ENCODE measurements at regions not wholly inside any gene's neighbourhood (a gene's known extent, or its start where the extent isn't known, plus 50 kb on each side); places are given as distances from the start of the nearest gene placed in this dataset.

DNA sequence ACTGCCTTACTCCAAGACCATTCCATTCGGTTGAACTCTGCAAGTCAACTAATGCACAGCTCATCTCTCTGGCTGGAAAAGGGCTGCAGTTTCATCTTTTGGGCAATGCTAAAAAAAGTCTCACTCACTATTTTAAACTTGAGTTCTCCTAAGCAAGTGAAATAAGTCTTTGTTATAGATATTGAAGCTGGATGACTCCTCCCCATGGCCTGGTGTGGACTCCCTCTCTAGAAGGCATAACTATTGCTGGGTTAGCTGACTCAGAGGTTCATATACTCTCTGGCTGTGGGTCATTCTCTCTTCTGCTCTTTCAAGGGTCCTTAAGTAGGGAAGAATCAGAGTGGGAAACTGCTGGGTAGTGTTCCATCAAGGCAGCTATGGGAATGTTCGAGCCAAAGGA lies 88.0 kb downstream of the XCL2 start:
- DNase-seq (ENCODE audit: low read depth) = no peak

DNA sequence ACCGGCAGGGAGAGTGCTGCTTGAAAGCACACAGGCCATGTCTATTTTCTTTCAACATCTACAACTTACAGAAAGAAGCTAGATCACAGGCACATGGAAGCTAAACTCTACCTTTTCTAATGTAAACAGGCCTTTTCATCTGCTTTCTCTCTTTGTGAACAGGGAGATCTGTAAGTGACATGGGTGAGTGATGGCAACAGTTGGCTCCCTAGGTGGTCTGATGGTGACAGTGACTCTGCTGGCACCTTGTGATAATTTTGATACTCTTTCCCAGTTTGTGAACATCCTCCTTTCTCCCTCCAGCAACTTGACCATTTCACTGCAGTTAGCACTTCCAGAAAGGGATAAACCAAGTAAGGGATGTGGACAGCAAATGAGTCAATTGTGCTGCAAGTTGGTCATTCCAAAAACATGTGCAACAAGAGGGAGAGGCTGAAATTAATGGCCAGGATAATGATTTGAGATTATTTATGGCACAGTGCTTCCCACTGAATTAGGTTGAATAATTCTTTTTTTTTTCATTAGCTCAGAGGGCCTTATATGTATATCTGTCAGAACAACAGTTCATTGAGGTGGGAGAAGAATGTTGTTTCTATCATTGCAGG lies 89.5 kb downstream of the XCL2 start:
- no peak for DNase-seq (ENCODE audit: low read depth)

DNA sequence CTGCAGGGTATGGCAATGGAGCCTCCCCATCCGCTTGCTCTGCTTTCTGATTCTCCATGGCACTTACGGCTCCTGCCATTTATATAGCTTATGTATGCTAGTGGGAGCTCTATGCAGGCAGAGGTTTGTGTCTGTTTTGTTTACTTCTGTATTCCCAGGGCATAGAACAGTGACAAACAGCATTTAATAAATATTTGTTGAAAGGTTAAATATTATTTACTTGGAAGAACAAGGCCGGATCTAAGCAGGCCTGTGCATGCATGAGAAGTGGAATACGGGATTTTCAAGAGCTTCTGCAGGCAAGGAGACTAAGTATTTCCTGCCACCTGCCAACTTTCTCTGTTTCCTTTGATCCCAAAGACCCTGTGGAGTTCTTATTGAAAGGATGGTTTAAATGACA lies 90.7 kb downstream of the XCL2 start:
- DNase-seq (ENCODE audit: low read depth) = no peak

DNA sequence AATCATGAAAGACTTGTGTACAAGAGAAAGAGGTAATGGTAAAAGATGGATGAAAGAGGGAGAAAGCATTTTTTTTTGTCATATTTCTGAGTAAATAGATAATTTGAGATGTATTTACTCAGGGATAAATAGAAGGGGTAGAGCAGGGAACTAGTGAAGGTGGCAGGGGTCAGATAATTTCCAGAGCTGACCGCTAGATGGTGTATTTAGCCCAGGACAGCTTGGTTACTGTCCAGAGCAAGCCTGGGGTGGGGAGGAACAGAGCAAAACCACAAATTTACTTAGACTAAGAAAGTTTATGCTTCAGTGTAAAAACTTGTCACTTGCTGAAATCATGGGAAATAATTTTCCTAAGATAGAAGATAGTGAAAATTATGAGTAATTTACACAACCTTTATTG lies 91.5 kb downstream of the XCL2 start:
- DNase-seq (ENCODE audit: low read depth) = no peak

DNA sequence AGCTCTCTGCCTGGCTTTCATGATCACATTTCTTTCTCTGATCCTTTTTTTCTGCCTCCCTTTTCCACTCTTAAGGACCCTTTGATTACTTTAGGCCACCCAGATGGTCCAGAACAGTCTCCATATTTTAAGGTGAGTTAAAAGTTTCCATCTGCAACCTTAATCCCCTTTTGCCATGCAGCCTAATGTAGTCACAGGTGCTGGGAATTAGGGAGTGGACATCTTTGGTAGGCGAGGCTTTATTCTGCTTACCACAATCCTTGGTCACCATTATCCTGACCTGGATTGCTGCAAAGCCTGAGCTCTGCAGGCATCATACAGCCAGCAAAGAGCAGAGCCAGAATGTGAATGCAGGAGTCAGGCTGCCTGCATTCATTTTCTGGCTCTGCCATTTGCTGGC lies 95.9 kb downstream of the XCL2 start:
- no peak for DNase-seq (ENCODE audit: low read depth)

DNA sequence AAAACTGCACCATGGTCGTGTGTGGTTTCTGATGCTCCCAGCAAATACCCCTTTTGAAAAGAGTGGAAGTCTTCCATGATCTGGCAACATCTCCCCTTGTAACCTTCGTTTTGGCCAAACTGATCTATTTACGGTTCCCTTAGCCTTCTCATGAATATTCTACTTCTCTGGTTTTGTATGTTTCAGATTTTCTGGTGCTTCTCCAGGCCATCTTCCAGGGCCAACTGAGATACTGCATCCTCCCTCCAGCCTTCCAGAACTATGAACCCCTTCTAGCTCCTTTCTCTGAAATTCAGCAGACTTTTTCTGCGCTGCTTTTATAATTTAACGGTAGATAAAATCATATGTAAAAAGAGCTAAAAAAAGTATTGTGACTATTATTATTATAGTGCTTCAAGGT lies 97.7 kb downstream of the XCL2 start:
- DNase-seq (ENCODE audit: low read depth) = no peak

DNA sequence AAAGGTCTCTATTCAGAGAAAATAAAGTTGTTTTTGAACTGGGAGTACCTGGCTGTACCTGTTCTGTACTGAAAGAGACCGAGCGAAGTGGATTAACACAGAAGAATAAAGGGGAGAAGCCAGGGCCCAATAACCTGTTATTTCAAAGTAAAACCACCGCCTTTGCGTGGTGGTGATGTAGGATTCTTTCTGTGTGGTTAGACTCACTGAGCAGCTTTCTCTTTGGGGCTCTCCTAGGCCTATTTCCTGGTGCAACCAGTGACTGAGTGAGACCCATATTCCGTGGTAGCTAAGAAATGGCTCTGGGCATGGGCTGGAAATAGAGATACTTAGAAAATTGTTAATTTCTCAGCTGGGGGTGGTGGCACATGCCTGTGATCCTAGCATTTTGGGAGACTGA lies 99.9 kb downstream of the XCL2 start:
- no peak for DNase-seq (ENCODE audit: low read depth)

DNA sequence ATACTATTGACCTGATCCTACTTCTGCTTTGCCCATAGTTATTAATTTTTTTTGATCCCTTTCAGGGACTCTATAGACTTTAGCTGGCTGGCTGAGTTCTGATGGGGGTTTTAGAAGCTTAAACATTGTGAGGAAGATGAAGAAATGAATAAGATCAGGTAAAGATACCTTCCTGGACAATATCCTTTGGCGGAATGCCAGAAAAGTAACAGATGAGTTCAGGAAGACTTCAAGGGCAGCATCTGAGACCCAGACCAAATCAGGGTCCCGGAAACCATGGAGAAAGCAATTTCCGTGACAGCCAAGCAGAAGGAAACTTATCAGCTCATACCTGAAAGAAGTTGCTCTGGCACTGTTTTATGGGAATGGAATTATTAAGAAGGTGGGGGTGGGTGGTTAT lies 100.4 kb downstream of the XCL2 start:
- DNase-seq (ENCODE audit: low read depth) = no peak

DNA sequence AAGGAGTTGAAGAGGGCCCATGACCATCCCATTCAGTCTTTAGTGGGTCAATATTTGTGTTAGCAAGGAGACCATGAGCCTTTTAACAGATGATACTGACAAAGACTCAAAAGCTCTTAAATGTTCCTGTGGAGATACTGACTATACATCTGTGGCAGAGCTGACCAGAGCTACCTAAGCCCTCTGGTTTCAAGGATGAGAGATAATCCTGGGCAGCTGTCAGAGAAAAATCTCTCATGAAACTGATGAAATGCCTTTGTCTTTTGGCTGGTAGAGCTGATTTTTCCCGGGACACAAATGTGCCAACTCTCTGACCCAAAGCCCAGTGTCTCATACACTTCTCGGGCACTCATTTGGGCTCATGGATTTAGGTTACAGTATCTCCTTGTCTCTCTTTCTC lies 100.9 kb downstream of the XCL2 start:
- no peak for DNase-seq (ENCODE audit: low read depth)

DNA sequence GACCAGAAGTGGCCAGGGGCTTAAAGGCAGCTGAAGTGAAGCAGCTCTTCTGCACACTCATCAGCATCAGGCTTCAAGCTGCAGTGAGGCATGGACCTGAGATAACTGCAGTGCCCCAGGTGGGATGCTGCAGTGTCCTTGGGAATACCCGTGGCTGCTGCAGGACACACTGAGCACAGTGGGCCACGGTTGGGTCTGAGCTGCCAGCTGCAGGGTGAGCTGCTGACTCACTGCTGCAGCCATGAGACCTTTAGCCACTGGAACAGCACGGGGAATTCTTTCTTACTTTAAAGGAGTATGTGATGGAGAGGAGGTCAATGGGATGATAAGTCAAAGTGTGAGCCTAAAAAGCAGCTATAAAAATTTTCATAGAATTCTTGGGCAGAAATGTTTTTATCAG lies 102.1 kb downstream of the XCL2 start:
- DNase-seq (ENCODE audit: low read depth) = no peak

DNA sequence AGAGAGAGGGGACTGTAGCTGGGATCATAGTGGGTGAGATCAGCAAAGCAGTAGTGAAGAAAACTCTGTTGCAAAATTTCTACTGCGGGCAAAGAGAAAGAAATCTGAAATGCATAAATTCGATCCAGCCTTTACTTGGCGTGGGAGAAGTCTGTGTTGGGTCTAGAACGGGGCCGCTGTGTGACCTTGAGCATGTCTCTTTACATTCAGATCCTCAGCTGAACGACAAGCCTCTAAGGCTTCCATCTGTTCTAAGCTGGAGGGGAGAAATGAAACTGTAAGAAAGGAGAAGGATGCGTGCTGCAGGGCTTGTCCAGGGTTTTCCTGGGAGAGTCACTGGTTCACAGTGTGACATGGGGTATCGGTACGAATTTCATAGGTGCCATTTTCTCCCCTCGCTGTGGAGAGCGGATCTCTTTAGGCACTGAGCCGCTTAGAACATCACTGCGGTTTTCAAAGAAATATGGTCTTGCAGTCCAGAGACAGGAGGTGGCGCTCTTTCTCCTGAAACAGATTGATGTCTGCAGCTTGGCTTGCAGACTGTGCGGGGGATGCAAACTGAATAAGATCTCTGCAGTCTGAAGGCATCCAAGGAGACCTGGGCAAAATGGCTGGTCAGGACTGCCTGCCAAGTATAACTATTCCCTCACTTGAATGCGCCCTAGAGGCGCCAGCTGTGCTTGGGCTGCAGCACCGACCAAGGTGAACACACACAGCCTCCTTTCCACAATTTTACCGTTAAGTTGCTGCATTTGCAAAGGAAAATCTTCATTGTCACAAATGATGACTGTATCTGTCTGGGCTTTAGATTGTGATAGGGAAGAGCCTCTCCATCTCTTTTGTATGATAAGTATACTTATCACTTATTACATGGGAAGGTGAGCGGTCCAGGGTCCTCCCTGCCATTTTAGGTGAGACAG lies 104.1 kb downstream of the XCL2 start:
- DNase-seq (ENCODE audit: low read depth) = peak; percentile 59

DNA sequence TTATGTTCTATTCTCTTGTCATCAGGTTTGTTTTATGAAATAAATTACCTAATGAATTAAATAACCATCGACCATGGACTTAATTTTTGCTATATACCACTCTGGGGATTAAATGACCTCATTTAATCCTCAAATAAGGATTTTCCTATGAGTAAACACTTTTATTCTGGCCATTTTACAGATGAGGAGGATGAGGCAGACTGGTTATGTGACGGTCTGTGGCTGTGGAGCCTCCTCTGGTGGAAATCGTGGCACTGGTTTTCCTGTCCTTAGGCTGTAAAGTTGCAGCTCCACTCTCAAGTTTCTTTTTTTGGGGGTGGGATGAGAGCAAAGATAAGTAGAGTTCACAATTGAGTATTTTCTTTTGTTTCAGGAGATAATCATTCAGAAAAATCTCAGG lies 105.2 kb downstream of the XCL2 start:
- no peak for DNase-seq (ENCODE audit: low read depth)

DNA sequence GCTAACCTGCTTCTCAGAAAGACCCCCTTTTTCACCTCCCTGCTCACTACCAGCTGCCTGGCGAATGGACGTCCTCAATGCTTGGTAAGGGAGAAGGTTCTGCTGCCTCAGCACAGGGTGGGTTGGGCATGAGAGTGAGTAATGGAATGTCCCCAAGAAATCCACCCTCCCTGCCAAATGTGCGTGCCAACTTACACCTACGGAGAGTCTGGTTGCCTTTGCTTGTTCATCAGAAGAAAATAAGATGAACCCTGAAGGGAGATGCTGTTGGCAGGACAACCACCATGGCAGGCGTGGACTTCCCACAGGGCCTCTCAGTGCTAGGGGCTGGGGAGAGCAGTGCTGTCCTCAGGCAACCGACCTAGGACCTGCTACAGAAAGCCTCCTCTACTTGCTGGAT lies 106.0 kb downstream of the XCL2 start:
- no peak for DNase-seq (ENCODE audit: low read depth)

DNA sequence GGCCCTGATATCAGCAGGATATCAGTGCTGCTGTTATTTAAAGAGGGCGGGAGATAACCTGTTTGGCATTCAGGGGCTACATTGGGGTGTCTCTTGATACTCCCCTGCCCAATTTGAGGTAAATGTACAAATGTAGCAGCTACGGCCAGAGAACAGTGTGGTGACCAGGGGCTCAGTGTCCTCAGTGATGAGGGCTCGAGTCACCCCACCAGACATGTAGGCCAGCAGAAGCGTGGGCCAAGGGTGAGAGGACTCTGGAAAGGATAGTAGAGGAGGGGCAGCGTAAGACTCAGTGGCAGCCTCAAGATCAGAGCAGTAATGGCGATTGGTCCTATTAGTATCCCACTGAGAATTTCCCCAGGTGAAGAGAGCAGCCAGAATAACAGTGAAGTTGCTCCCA lies 108.4 kb downstream of the XCL2 start:
- DNase-seq (ENCODE audit: low read depth) = no peak

DNA sequence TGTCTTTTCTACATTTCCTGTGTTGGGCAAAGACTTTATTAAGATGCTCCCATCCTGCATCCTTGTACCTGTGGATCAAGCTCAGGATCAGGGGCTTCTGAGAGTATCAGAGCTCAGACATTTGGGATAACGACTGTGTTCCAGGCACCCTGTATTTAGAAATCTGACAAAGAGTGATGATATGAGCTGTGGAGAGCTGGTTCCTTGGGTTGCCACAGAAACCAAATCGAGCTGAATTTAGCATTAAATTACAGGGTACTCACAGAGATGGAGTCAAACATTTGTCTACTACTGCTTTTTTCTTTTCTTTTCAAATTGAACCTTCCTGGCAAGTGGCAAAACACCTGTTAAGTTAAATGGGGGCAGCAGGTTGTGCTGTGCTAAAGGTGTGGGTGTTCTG lies 110.6 kb downstream of the XCL2 start:
- no peak for DNase-seq (ENCODE audit: low read depth)

DNA sequence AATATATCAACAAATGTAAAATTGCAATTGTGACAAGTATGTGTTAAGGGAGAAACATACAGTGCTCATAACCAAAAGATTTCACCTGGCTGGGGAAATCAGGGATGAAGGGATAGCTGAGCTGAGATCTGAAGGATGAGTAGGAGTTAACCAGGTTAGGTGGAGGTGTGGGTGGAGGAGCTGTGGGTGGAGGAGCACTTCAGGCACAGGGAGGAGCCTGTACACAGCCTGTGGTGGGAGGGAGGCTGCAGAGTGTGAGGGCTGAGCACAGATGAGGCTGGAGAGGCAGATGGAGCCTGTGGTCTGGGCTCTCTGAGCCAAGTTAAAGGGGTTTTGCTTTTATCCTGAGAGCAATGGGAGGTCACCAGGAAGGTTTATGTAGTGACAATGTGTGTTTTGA lies 111.9 kb downstream of the XCL2 start:
- no peak for DNase-seq (ENCODE audit: low read depth)

DNA sequence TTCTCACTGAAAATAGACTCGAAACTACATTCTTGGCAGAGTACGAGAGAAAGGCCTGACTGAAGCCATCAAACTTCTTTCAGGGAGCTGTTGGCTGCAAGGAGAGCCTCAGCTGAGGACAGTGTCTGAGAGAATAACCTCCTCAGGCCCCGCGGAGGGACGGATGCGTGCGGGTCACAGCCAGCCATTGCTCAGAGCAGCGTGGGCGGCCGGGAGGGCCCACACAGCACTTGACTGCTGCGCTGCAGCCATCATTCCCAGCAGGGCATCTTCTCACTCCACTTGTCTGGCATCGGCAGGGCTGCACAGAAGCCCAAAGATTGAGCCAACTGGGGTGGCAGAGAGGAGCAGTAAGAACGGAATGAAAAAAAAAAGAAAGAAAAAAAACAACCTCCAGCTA lies 113.5 kb downstream of the XCL2 start:
- no peak for DNase-seq (ENCODE audit: low read depth)

DNA sequence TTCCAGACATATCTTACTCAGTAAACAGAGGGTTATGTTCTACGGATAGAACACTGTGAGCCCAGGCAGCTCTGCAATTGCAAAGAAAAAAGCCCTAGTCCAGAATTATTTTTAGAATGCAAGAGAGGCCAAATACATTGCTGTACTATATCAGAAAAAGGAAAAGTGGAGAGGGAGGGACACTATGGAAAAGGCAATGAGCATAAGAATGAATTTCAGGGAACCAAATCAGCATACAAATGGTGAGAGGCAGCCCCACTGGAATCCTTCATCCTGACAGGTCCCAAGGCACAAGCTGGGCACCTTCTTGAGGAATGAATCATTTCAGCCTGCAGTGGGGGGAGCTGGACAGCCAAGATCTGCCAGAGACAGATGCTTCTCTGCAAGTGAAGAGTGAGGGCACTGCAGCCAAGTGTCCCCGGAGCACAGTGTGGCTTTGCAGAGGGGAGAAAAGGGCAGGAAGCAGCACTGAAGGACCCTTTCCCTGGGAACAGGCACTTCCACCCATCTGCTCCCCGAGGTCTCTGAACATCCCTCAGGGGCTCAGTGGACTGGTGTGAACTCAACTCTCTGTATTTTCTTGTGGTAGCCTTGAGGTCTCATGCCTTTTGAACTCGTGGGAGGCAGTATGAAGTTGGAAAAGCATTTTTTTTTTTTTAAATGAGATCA lies 115.6 kb downstream of the XCL2 start:
- no peak for DNase-seq (ENCODE audit: low read depth)

DNA sequence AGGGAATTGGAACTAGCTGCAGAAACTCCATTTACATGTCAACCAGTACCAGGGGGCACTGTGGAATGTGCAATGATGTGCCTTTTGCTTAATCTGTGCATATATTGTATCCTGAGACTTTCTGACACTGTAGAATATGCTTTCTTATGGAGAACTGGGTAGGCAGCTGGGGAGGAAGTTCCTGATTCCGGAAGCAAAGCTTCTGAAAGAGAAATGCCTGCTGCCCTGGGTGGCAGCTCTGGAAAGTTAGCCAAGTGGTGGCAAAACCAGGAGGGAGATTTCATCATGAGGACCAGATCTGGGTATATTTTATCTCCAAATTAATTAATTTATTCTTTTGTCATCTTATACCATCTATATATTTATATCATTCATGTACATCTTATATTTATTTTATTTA lies 116.7 kb downstream of the XCL2 start:
- no peak for DNase-seq (ENCODE audit: low read depth)

DNA sequence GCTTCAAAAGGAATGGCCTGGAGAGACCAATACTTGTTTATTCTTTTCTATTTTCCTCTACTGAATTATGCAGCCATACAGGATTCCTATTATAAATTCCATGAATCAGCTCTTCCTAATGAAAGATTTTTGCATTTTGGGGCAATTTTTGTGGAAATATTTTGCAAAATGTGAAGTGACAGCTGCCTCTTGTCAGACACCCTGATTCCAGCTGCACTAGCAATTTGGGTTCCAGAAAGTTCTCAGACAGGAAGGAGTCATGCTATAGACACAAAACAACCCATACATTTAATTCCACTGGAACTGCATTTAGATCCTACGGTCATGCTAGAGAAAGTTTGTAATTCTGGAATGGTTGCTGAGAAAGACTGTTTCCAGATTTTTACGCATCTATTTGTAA lies 119.5 kb downstream of the XCL2 start:
- DNase-seq (ENCODE audit: low read depth) = no peak

DNA sequence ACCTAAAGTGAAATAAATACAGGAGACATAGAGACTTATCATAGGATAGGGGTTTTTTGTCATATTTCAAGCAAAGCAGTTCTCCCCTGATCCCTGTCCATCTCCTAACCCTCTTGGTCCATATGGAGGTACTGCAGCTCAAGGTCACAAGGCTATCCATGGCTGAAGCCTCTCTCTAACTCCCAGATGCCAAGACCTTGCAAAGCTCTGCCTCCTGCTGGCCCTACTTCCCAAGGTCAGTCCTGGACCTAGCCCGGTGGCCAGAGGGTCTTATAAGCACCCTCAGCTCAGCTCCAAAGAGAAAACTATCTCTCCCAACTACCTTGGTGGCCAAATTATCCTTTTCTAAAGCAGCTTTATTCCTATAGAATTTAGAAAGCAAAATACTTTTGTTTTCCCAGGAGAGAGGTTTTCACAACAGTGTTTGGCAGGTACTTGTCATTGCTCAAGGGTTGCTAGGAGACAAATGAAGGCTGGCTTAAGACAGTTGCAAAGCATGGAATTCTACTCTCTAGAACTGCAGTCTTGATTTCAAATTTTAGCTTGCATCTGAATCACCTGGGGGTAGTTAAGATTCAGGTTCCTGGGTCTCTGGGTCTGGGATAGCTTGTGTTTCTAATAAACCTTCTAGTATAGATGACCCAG lies 121.5 kb downstream of the XCL2 start:
- DNase-seq (ENCODE audit: low read depth) = no peak

DNA sequence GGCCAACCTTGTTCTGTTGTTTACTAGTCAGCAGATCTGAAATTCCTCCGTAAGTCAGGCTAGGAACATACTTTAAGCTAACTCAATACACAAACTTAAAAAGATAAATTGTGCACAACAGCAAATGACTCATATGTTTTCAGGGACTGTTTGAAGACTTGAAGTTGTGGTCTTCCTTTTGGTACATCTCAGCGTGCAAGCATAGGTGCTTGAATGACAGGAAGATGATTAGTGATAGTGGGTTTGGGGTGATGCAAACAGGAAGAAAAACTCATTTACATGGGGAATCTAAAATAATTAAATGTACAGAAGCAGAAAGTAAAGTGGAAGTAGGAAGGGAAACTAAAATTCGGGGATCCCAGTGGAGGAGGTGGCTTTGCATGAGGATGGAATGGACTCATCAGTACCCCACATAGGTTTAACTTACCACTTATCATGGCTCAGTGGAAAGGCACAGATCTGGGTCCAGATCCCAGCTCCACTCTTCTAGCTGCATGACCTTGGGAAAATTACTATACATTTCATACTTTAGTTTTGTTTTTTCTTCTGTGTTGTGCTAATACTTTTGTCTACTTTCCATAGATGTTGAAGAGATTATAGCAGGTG lies 122.3 kb downstream of the XCL2 start:
- DNase-seq (ENCODE audit: low read depth) = no peak

Measured in activated T-helper 9 cell treated with anti-CD3 and anti-CD28 coated beads, Interleukin-2, amount 50 U/mL, for 16 hours (primary cell).